MV-4-11 (cell line): ENCODE measurements at regions not wholly inside any gene's neighbourhood (a gene's known extent, or its start where the extent isn't known, plus 50 kb on each side); places are given as distances from the start of the nearest gene placed in this dataset.
"Not testable (repeated sequence)": the region's sequence is repeated elsewhere in the genome, so short reads cannot be mapped to it uniquely, and the experiment has no call there.

Experiments
- DNase-seq: peaks from one replicate; lab custom pipeline; 2025; lab: John Stamatoyannopoulos, UW

GRCh38 chr3:147237991-147238390, 168.4 kb downstream of the ZIC4 start:
- DNase-seq: no peak

- not testable (repeated sequence) for DNase-seq
Observed at GRCh38 chr3:147231980-147232379, 174.4 kb downstream of the ZIC4 start.

- DNase-seq: no peak
Observed at GRCh38 chr3:147231111-147231510, 175.2 kb downstream of the ZIC4 start.

GRCh38 chr3:147222291-147222690, 184.1 kb downstream of the ZIC4 start:
- DNase-seq: no peak

- DNase-seq: no peak
Observed at GRCh38 chr3:147218965-147219364, 187.4 kb downstream of the ZIC4 start.

GRCh38 chr3:147216143-147216673, 190.1 kb downstream of the ZIC4 start:
- no peak for DNase-seq

- DNase-seq: no peak
Observed at GRCh38 chr3:147215660-147216059, 190.7 kb downstream of the ZIC4 start.

- no peak for DNase-seq
Observed at GRCh38 chr3:147213633-147214032, 192.7 kb downstream of the ZIC4 start.

- DNase-seq: no peak
Observed at GRCh38 chr3:147210676-147211075, 195.7 kb downstream of the ZIC4 start.

- DNase-seq: no peak
Observed at GRCh38 chr3:147201086-147201485, 205.3 kb downstream of the ZIC4 start.

- DNase-seq: no peak
Observed at GRCh38 chr3:147200545-147200944, 205.8 kb downstream of the ZIC4 start.

- no peak for DNase-seq
Observed at GRCh38 chr3:147197739-147198138, 208.6 kb downstream of the ZIC4 start.

GRCh38 chr3:147195887-147196286, 210.5 kb downstream of the ZIC4 start:
- no peak for DNase-seq

GRCh38 chr3:147191795-147192385, 214.5 kb downstream of the ZIC4 start:
- peak; percentile 25 for DNase-seq

GRCh38 chr3:147189016-147189415, 217.3 kb downstream of the ZIC4 start:
- DNase-seq: no peak

- no peak for DNase-seq
Observed at GRCh38 chr3:147187687-147188086, 218.7 kb downstream of the ZIC4 start.

- no peak for DNase-seq
Observed at GRCh38 chr3:147185781-147186180, 220.6 kb downstream of the ZIC4 start.

GRCh38 chr3:147184794-147185193, 221.5 kb downstream of the ZIC4 start:
- DNase-seq: no peak

- no peak for DNase-seq
Observed at GRCh38 chr3:147173257-147173656, 233.1 kb downstream of the ZIC4 start.

GRCh38 chr3:147162743-147163142, 243.6 kb downstream of the ZIC4 start:
- DNase-seq: no peak

GRCh38 chr3:147161833-147162232, 244.5 kb downstream of the ZIC4 start:
- DNase-seq: peak; percentile 11

GRCh38 chr3:147160984-147161383, 245.4 kb downstream of the ZIC4 start:
- DNase-seq: no peak

- no peak for DNase-seq
Observed at GRCh38 chr3:147159141-147159540, 247.2 kb downstream of the ZIC4 start.

GRCh38 chr3:147157631-147158030, 248.7 kb downstream of the ZIC4 start:
- DNase-seq: no peak
